ENCODE measurements at regions not wholly inside any gene's neighbourhood (a gene's known extent, or its start where the extent isn't known, plus 50 kb on each side); places are given as distances from the start of the nearest gene placed in this dataset.

GRCh38 chr9:82271106-82271561 lies 282.6 kb downstream of the SPATA31D1 start:
- no peaks in the 10 kb centered on the region for H3K27me3 Mint-ChIP-seq
- no peaks in the 10 kb centered on the region for H3K9me3 Mint-ChIP-seq
- peaks cover 0 to 6% (median 5%) of the 10 kb centered on the region in 3 donors for H3K4me1 Mint-ChIP-seq
- ATAC-seq (ENCODE audit: low read depth in 2 of 2) (no peak), DNase-seq (no peak)
- H3K27ac Mint-ChIP-seq = no peak overlapping the region
- H3K36me3 Mint-ChIP-seq = no peaks in the 10 kb centered on the region
- no peak overlapping the region for H3K4me3 Mint-ChIP-seq

DNA sequence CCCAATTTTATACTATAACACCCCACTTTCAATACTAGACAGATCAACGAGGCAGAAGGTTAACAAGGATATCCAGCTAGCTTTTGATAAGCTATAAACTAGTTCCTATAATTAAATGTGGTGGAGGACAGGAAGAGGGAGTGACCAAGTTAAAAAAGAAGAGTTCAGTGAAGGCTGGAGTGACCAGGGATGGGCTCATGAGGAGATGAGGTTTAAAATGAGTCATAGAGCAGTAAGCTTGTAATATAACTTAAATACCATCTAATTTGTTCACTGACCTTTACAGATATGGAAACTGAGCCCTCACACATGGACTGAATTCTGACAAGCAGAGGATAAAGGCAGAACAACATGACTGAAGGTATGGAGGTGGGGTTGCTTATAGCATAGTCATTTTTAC lies 284.5 kb downstream of the SPATA31D1 start:
- Mint-ChIP-seq H3K4me3 (no peak overlapping the region), H3K36me3 (peaks cover 0 to 7% of the 10 kb centered on the region in 2 donors), H3K27me3 (no peaks in the 10 kb centered on the region), H3K4me1 (peaks cover 11 to 19% (median 16%) of the 10 kb centered on the region in 3 donors), H3K9me3 (peaks cover 0 to 11% (median 7%) of the 10 kb centered on the region in 7 donors), H3K27ac (peak overlapping the region in 1 of 6 donors; percentile 16)
- ATAC-seq (ENCODE audit: low read depth in 2 of 2) (no peak), DNase-seq (no peak)

- no peak overlapping the region for H3K4me3 Mint-ChIP-seq
- ATAC-seq (ENCODE audit: low read depth in 2 of 2) (no peak), DNase-seq (no peak)
- peaks cover 0 to 11% (median 7%) of the 10 kb centered on the region in 7 donors for H3K9me3 Mint-ChIP-seq
- H3K27me3 Mint-ChIP-seq = no peaks in the 10 kb centered on the region
- H3K4me1 Mint-ChIP-seq = peaks cover 11 to 17% (median 14%) of the 10 kb centered on the region in 3 donors
- H3K36me3 Mint-ChIP-seq = peaks cover 0 to 7% of the 10 kb centered on the region in 2 donors
- H3K27ac Mint-ChIP-seq = peak overlapping the region in 2 of 6 donors; percentile 4 to 51
Observed at GRCh38 chr9:82275258-82275927, 286.8 kb downstream of the SPATA31D1 start.

DNA sequence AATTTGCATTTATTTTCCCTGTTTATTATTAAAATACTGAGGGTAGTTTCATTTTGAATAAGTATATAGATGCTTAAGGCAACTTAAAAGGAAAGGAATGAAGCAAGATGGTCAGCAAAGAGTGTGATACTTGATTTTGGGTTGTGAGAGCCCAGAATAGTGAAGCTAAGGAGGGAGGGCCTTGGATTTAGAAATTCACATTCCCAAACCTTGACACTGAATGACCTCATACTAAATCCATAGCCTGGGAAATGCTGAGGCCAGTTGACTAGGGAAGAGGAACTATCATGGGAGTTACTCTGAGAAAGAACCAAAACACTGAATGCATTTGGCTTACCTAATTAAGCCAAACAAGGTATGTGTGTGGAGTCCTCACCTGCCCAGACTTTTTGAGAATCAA lies 292.5 kb downstream of the SPATA31D1 start:
- no peak for ATAC-seq (ENCODE audit: low read depth in 2 of 2)
- H3K4me1 Mint-ChIP-seq = peaks cover 11 to 13% (median 11%) of the 10 kb centered on the region in 3 donors
- H3K4me3 Mint-ChIP-seq = no peak overlapping the region
- no peak for DNase-seq
- H3K9me3 Mint-ChIP-seq = peaks cover under 1 to 17% (median 9%) of the 10 kb centered on the region in 7 donors
- peak overlapping the region in 1 of 6 donors; percentile 83 for H3K27ac Mint-ChIP-seq
- peaks cover 3 to 7% of the 10 kb centered on the region in 2 donors for H3K36me3 Mint-ChIP-seq
- no peaks in the 10 kb centered on the region for H3K27me3 Mint-ChIP-seq

GRCh38 chr9:82284758-82285157 lies 296.2 kb downstream of the SPATA31D1 start:
- peaks cover 0 to 16% of the 10 kb centered on the region in 2 donors for H3K36me3 Mint-ChIP-seq
- H3K9me3 Mint-ChIP-seq = peaks cover 0 to 29% (median 26%) of the 10 kb centered on the region in 7 donors
- H3K4me1 Mint-ChIP-seq = no peaks in the 10 kb centered on the region
- no peak overlapping the region for H3K27ac Mint-ChIP-seq
- DNase-seq (no peak), ATAC-seq (ENCODE audit: low read depth in 2 of 2) (no peak)
- H3K4me3 Mint-ChIP-seq = no peak overlapping the region
- H3K27me3 Mint-ChIP-seq = no peaks in the 10 kb centered on the region

GRCh38 chr9:82295181-82295580 lies 306.6 kb downstream of the SPATA31D1 start:
- DNase-seq (no peak), ATAC-seq (ENCODE audit: low read depth in 2 of 2) (no peak)
- Mint-ChIP-seq H3K9me3 (peaks cover 0 to 16% (median 5%) of the 10 kb centered on the region in 7 donors), H3K27ac (no peak overlapping the region), H3K36me3 (peaks cover 0 to 4% of the 10 kb centered on the region in 2 donors), H3K4me3 (no peak overlapping the region), H3K4me1 (peaks cover 0 to 12% (median 6%) of the 10 kb centered on the region in 3 donors), H3K27me3 (no peaks in the 10 kb centered on the region)

GRCh38 chr9:82299870-82300269 lies 311.3 kb downstream of the SPATA31D1 start:
- no peak for ATAC-seq (ENCODE audit: low read depth in 2 of 2)
- H3K36me3 Mint-ChIP-seq = peaks cover 0 to 5% of the 10 kb centered on the region in 2 donors
- H3K4me1 Mint-ChIP-seq = peaks cover 0 to 10% (median 6%) of the 10 kb centered on the region in 3 donors
- H3K4me3 Mint-ChIP-seq = peak overlapping the region in 1 of 8 donors; percentile 11
- no peaks in the 10 kb centered on the region for H3K27me3 Mint-ChIP-seq
- DNase-seq = no peak
- peak overlapping the region in 1 of 6 donors; percentile 3 for H3K27ac Mint-ChIP-seq
- H3K9me3 Mint-ChIP-seq = peaks cover 0 to 25% (median 17%) of the 10 kb centered on the region in 7 donors

GRCh38 chr9:82302968-82303655 lies 314.5 kb downstream of the SPATA31D1 start:
- no peak overlapping the region for H3K4me3 Mint-ChIP-seq
- H3K27me3 Mint-ChIP-seq = no peaks in the 10 kb centered on the region
- H3K9me3 Mint-ChIP-seq = peaks cover 0 to 25% (median 17%) of the 10 kb centered on the region in 7 donors
- peaks cover 0 to 5% of the 10 kb centered on the region in 2 donors for H3K36me3 Mint-ChIP-seq
- ATAC-seq (ENCODE audit: low read depth in 2 of 2) (no peak), DNase-seq (no peak)
- no peak overlapping the region for H3K27ac Mint-ChIP-seq
- peaks cover 0 to 10% (median 6%) of the 10 kb centered on the region in 3 donors for H3K4me1 Mint-ChIP-seq

GRCh38 chr9:82308836-82309235 lies 320.3 kb downstream of the SPATA31D1 start:
- no peak overlapping the region for H3K27ac Mint-ChIP-seq
- H3K9me3 Mint-ChIP-seq = peaks cover 0 to 10% (median 3%) of the 10 kb centered on the region in 7 donors

DNA sequence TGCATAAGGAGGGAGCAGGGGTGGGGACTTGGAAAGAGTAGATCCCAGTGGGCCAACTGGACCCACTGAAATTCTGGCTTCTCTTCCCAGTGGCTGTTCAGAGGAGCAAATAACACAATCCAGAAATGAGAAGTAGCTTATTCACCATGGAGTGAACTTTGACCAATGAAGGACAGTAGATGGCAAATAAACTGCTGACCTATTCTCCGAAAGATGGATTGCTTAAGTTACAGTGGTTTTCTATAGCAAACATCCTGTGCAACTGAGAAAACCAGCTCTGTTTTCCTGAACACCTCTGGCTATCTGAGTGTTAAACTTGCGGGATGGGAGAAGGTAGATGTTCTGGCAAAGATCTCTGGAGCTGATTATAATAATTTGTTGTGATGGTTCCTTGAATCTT lies 325.1 kb downstream of the SPATA31D1 start:
- Mint-ChIP-seq H3K27ac (peak overlapping the region in 1 of 6 donors; percentile 9), H3K4me1 (no peaks in the 10 kb centered on the region), H3K4me3 (no peak overlapping the region), H3K9me3 (peaks cover 0 to 10% (median 3%) of the 10 kb centered on the region in 7 donors), H3K36me3 (peaks cover 0 to 15% of the 10 kb centered on the region in 2 donors), H3K27me3 (no peaks in the 10 kb centered on the region)
- DNase-seq = no peak
- ATAC-seq (ENCODE audit: low read depth in 2 of 2) = no peak

More at GRCh38 chr9:82308836-82309235, 320.3 kb downstream of the SPATA31D1 start:
- Mint-ChIP-seq H3K27me3 (no peaks in the 10 kb centered on the region), H3K36me3 (peaks cover 0 to 15% of the 10 kb centered on the region in 2 donors), H3K4me3 (no peak overlapping the region), H3K4me1 (no peaks in the 10 kb centered on the region)
- no peak for DNase-seq
- ATAC-seq (ENCODE audit: low read depth in 2 of 2) = no peak

DNA sequence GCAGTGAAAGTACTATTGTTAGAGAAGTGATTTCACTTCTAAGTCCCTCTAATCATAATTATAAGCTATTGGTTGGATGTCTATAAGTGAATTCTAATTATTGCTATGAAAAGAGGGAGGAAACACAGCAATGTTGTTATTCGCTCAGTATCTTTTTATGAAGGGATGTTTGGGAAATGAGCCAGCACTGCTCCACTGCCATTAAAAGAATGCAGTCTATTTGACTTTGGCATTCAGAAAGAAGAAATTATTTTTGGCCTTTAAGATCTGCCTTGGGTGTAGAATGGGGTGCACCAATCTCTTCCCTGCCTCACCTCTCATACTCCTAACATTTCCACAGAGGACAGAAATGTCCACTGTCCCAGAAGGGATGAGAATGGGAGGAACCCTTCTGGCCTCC lies 332.0 kb downstream of the SPATA31D1 start:
- no peak for DNase-seq
- Mint-ChIP-seq H3K9me3 (peaks cover 3 to 32% (median 20%) of the 10 kb centered on the region in 7 donors), H3K36me3 (peaks cover 6 to 7% of the 10 kb centered on the region in 2 donors), H3K27me3 (peaks cover 0 to 13% (median 0%) of the 10 kb centered on the region in 3 donors), H3K4me1 (no peaks in the 10 kb centered on the region), H3K27ac (no peak overlapping the region), H3K4me3 (no peak overlapping the region)
- no peak for ATAC-seq (ENCODE audit: low read depth in 2 of 2)

GRCh38 chr9:82325907-82326306 lies 337.3 kb downstream of the SPATA31D1 start:
- peaks cover 0 to 13% (median 0%) of the 10 kb centered on the region in 3 donors for H3K27me3 Mint-ChIP-seq
- no peak for DNase-seq
- H3K4me1 Mint-ChIP-seq = no peaks in the 10 kb centered on the region
- H3K9me3 Mint-ChIP-seq = peaks cover 17 to 45% (median 34%) of the 10 kb centered on the region in 7 donors
- H3K4me3 Mint-ChIP-seq = no peak overlapping the region
- H3K36me3 Mint-ChIP-seq = peaks cover 21 to 22% of the 10 kb centered on the region in 2 donors
- no peak for ATAC-seq (ENCODE audit: low read depth in 2 of 2)
- H3K27ac Mint-ChIP-seq = no peak overlapping the region

- no peaks in the 10 kb centered on the region for H3K4me1 Mint-ChIP-seq
- no peak overlapping the region for H3K4me3 Mint-ChIP-seq
- DNase-seq = no peak
- peaks cover 17 to 43% (median 34%) of the 10 kb centered on the region in 7 donors for H3K9me3 Mint-ChIP-seq
- no peak overlapping the region for H3K27ac Mint-ChIP-seq
- no peak for ATAC-seq (ENCODE audit: low read depth in 2 of 2)
- H3K36me3 Mint-ChIP-seq = peaks cover 21 to 22% of the 10 kb centered on the region in 2 donors
- peaks cover 0 to 11% (median 0%) of the 10 kb centered on the region in 3 donors for H3K27me3 Mint-ChIP-seq
Observed at GRCh38 chr9:82327641-82328040, 339.1 kb downstream of the SPATA31D1 start.
